Neural cell (in vitro differentiated cells): ENCODE measurements at regions not wholly inside any gene's neighbourhood (a gene's known extent, or its start where the extent isn't known, plus 50 kb on each side); places are given as distances from the start of the nearest gene placed in this dataset.

Source experiments
- H2AFZ ChIP-seq: fragments of 200-600, 300-800 bp; sonication (generic), shearing (Covaris generic); 2 replicates; pipeline ENCODE4 v1.6.0; 2014; ENCODE audit warnings: low read depth, mild to moderate bottlenecking, antibody characterized with exemption, low read length, moderate library complexity
- H3F3A ChIP-seq: fragments of 200-600 bp; shearing (Covaris generic); 2 replicates; pipeline ENCODE4 v1.6.1; 2016; ENCODE audit warnings: mild to moderate bottlenecking, moderate library complexity, mixed read lengths, antibody characterized with exemption, low read length; ENCODE audit not compliant: insufficient read depth, poor library complexity, severe bottlenecking
- H3K27ac ChIP-seq: fragments of 200-600, 300-800 bp; sonication (generic), shearing (Covaris generic); 2 replicates; pipeline ENCODE4 v1.5.1; 2014; ENCODE audit warnings: mild to moderate bottlenecking, low read length, moderate library complexity
- H3K27me3 ChIP-seq: fragments of 300-800, 200-600 bp; sonication (generic), shearing (Covaris generic); 2 replicates; pipeline ENCODE4 v1.6.0; 2014; ENCODE audit warnings: mild to moderate bottlenecking, low read depth, low read length, moderate library complexity; ENCODE audit not compliant: insufficient read depth
- H3K36me3 ChIP-seq: fragments of 300-800, 200-600 bp; sonication (generic), shearing (Covaris generic); 2 replicates; pipeline ENCODE4 v1.5.1; 2014; ENCODE audit warnings: mild to moderate bottlenecking, antibody characterized with exemption, low read length, moderate library complexity; ENCODE audit not compliant: insufficient read depth
- H3K4me2 ChIP-seq: fragments of 300-800, 200-600 bp; sonication (generic), shearing (Covaris generic); 2 replicates; pipeline ENCODE4 v1.6.0; 2014; ENCODE audit warnings: mild to moderate bottlenecking, low read length
- H3K4me3 ChIP-seq: fragments of 300-800, 200-600 bp; sonication (generic), shearing (Covaris generic); 2 replicates; pipeline ENCODE4 v1.5.1; 2014; ENCODE audit warnings: mild to moderate bottlenecking, low read length, moderate library complexity
- H3K79me2 ChIP-seq: fragments of 200-600 bp; shearing (Covaris generic); replicated peaks from 2 replicates; pipeline ENCODE4 v1.6.0; 2014; ENCODE audit warnings: mild to moderate bottlenecking, low read length, moderate library complexity; ENCODE audit not compliant: insufficient read depth
- H3K9ac ChIP-seq: fragments of 300-800, 200-600 bp; sonication (generic), shearing (Covaris generic); 2 replicates; pipeline ENCODE4 v1.6.1; 2016; ENCODE audit warnings: mild to moderate bottlenecking, low read length, mixed read lengths
- H3K9me2 ChIP-seq: fragments of 200-600 bp; shearing (Covaris generic); 2 replicates; pipeline ENCODE4 v1.6.1; 2016; ENCODE audit warnings: mild to moderate bottlenecking, low read length, mixed read lengths; ENCODE audit not compliant: insufficient read depth
- H3K9me3 ChIP-seq: fragments of 200-600, 300-800 bp; sonication (generic), shearing (Covaris generic); 2 replicates; pipeline ENCODE4 v1.6.1; 2016; ENCODE audit warnings: mild to moderate bottlenecking, mixed run types, low read length, moderate library complexity, mixed read lengths
- H4K20me1 ChIP-seq: fragments of 200-600 bp; shearing (Covaris generic); 2 replicates; pipeline ENCODE4 v1.6.1; 2016; ENCODE audit warnings: mild to moderate bottlenecking, mixed run types; ENCODE audit not compliant: insufficient read depth
- CTCF ChIP-seq: fragments of 450-650 bp; IDR thresholded peaks from 2 replicates; pipeline ENCODE4 v1.5.1; 2014; ENCODE audit warnings: antibody characterized with exemption, mild to moderate bottlenecking, moderate library complexity; ENCODE audit not compliant: poor library complexity, severe bottlenecking
- EP300 ChIP-seq: fragments of 450-650 bp; conservative IDR thresholded peaks from 2 replicates; pipeline ENCODE4 v1.6.1; 2014; ENCODE audit warnings: antibody characterized with exemption, mild to moderate bottlenecking, moderate library complexity; ENCODE audit not compliant: poor library complexity, severe bottlenecking
- EZH2 ChIP-seq: fragments of 200-600, 300-800 bp; shearing (Covaris generic), sonication (generic); IDR thresholded peaks from 2 replicates; pipeline ENCODE4 v1.6.1; 2014; ENCODE audit warnings: antibody characterized with exemption, low read length, borderline replicate concordance, mild to moderate bottlenecking; ENCODE audit not compliant: insufficient read depth, poor library complexity, severe bottlenecking
- MXI1 ChIP-seq: fragments of 450-650 bp; conservative IDR thresholded peaks from 2 replicates; pipeline ENCODE4 v1.6.1; 2014; ENCODE audit warnings: antibody characterized with exemption, mild to moderate bottlenecking; ENCODE audit not compliant: poor library complexity, severe bottlenecking
- POLR2AphosphoS5 ChIP-seq: IDR thresholded peaks from 2 replicates; pipeline ENCODE4 v1.6.1; 2012
- RAD21 ChIP-seq: fragments of 450-650 bp; conservative IDR thresholded peaks from 2 replicates; pipeline ENCODE4 v1.6.1; 2014; ENCODE audit warnings: antibody characterized with exemption, mild to moderate bottlenecking, moderate library complexity
- REST ChIP-seq: IDR thresholded peaks from 2 replicates; pipeline ENCODE4 v1.6.1; 2012; ENCODE audit warnings: borderline replicate concordance
- SMC3 ChIP-seq: fragments of 450-650 bp; conservative IDR thresholded peaks from 2 replicates; pipeline ENCODE4 v1.6.1; 2014; ENCODE audit warnings: antibody characterized with exemption, mild to moderate bottlenecking, moderate library complexity; ENCODE audit not compliant: poor library complexity
- TAF1 ChIP-seq: IDR thresholded peaks from 2 replicates; pipeline ENCODE4 v1.6.1; 2012; ENCODE audit warnings: low read depth

- no peaks in the 10 kb centered on the region for H3K79me2 ChIP-seq
- no peaks in the 10 kb centered on the region for H4K20me1 ChIP-seq
- no peaks in the 10 kb centered on the region for H3K27me3 ChIP-seq
- H2AFZ ChIP-seq, result no peak overlapping the region
- no peak overlapping the region for H3K9ac ChIP-seq
- no peaks in the 10 kb centered on the region for H3F3A ChIP-seq
- H3K4me3 ChIP-seq, result no peak overlapping the region
- no peaks in the 10 kb centered on the region for H3K36me3 ChIP-seq
- H3K27ac ChIP-seq, result no peak overlapping the region
- H3K9me2 ChIP-seq, result no peaks in the 10 kb centered on the region
- no peak overlapping the region for H3K4me2 ChIP-seq
- TF ChIP-seq TAF1 (no peak), POLR2AphosphoS5 (no peak), RAD21 (no peak), CTCF (no peak), REST (no peak), EZH2 (no peak), MXI1 (no peak), EP300 (no peak)
- no peaks in the 10 kb centered on the region for H3K9me3 ChIP-seq
Measured at GRCh38 chr5:135271533-135272310, 127.3 kb downstream of the MACROH2A1 start.

GRCh38 chr5:135269931-135270421 lies 129.1 kb downstream of the MACROH2A1 start:
- no peak overlapping the region for H3K4me2 ChIP-seq
- H3K27me3 ChIP-seq, result no peaks in the 10 kb centered on the region
- H3F3A ChIP-seq, result no peaks in the 10 kb centered on the region
- H3K9me3 ChIP-seq, result no peaks in the 10 kb centered on the region
- no peaks in the 10 kb centered on the region for H3K36me3 ChIP-seq
- no peak overlapping the region for H3K4me3 ChIP-seq
- no peak overlapping the region for H3K27ac ChIP-seq
- H3K79me2 ChIP-seq, result no peaks in the 10 kb centered on the region
- H4K20me1 ChIP-seq, result no peaks in the 10 kb centered on the region
- H3K9me2 ChIP-seq, result no peaks in the 10 kb centered on the region
- no peak overlapping the region for H2AFZ ChIP-seq
- TF ChIP-seq MXI1 (no peak), SMC3 (no peak), CTCF (no peak), TAF1 (no peak), REST (no peak), EP300 (no peak), EZH2 (no peak), POLR2AphosphoS5 (no peak), RAD21 (no peak)
- no peak overlapping the region for H3K9ac ChIP-seq
